ENCODE measurements at regions not wholly inside any gene's neighbourhood (a gene's known extent, or its start where the extent isn't known, plus 50 kb on each side); places are given as distances from the start of the nearest gene placed in this dataset.

DNA sequence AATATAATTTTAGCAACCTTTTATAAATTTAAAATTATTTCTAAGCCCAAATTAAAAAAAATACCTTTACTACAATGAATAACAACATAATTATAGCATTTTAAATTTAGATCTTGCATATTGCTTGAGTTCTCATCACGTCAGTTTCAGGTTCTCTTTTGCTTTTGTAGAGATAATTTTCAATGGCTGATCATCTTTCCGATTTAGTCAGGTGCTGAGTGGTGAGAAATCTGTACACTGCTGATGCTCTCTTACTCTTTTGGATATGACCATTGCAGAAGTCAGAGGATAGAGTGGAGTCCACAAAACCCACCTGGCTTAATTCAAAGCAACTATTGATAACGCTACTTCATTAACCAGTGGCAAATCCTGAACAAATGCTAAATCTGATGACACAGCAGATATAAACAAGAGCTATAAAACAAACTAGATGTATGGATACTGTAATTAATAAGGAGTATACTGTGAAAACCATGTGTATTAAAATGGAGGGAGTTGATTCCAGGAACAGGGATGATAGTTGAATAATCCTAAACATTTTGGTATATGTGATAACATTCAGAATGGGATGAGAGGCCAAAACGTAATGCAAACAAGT lies 394.8 kb downstream of the CSNK1G3 start:
- Histone ChIP-seq H3K27me3 (no peaks in the 10 kb centered on the region), H3K9ac (ENCODE audit: low read depth in 2 of 2, low read length in 2 of 2) (no peak overlapping the region), H3K36me3 (no peaks in the 10 kb centered on the region), H3K4me3 (no peak overlapping the region), H3K27ac (no peak overlapping the region), H3K9me3 (no peaks in the 10 kb centered on the region), H3K4me1 (no peaks in the 10 kb centered on the region)
- DNase-seq = no peak
- intact Hi-C loops (cut with DNase I) = no loop called here
- TF ChIP-seq, protein P1, sequence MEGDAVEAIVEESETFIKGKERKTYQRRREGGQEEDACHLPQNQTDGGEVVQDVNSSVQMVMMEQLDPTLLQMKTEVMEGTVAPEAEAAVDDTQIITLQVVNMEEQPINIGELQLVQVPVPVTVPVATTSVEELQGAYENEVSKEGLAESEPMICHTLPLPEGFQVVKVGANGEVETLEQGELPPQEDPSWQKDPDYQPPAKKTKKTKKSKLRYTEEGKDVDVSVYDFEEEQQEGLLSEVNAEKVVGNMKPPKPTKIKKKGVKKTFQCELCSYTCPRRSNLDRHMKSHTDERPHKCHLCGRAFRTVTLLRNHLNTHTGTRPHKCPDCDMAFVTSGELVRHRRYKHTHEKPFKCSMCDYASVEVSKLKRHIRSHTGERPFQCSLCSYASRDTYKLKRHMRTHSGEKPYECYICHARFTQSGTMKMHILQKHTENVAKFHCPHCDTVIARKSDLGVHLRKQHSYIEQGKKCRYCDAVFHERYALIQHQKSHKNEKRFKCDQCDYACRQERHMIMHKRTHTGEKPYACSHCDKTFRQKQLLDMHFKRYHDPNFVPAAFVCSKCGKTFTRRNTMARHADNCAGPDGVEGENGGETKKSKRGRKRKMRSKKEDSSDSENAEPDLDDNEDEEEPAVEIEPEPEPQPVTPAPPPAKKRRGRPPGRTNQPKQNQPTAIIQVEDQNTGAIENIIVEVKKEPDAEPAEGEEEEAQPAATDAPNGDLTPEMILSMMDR (IDR thresholded peaks at IDR 0.05) = no peak

DNA sequence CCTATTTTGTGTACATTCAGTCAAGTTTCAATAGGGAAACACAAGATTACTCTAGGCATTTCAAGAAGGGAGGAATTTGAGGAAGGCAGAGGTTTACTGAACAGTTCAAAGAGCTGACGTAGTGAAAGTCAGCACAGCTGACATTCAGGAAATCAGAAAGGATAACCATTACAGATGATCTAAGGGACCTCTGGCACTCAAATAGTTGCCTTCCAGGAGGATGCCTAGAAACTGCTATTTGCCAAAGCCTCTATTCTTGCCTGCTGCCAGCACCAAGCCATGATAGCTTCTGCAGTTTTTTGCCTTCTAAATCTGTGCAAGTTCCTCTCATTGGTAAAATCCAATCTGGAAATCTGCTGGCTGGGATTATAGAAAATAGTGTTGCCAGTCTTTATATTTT lies 373.1 kb downstream of the CSNK1G3 start:
- no peak overlapping the region for H3K4me3 ChIP-seq
- no peak overlapping the region for H3K27ac ChIP-seq
- TF ChIP-seq, protein P1 (IDR thresholded peaks at IDR 0.05) = no peak
- H3K36me3 ChIP-seq = no peaks in the 10 kb centered on the region
- H3K4me1 ChIP-seq = no peaks in the 10 kb centered on the region
- no peaks in the 10 kb centered on the region for H3K27me3 ChIP-seq
- H3K9me3 ChIP-seq = no peaks in the 10 kb centered on the region
- H3K9ac ChIP-seq (ENCODE audit: low read depth in 2 of 2, low read length in 2 of 2) = no peak overlapping the region
- no peak for DNase-seq
- intact Hi-C loops (cut with DNase I) = no loop called here

DNA sequence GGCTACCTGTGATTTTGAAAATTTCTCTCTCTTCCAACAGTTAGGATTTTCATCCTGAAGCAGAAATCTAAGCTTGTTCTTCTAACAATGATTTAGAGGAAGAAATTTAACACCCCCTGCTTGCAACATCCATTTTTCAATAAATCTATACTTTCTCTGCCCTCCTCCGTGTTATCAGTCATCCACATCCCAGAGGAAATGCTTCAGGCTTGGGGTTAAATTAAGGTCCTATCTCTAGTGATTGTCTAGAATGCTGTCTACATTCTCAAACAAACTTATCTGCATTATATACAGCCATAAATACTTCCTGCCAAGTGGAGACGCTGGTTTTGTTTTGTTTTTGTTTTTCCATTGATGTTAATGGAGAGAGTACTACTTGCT lies 371.0 kb downstream of the CSNK1G3 start:
- no peak overlapping the region for H3K4me3 ChIP-seq
- TF ChIP-seq, protein P1 (IDR thresholded peaks at IDR 0.05) = no peak
- H3K27me3 ChIP-seq = no peaks in the 10 kb centered on the region
- H3K9ac ChIP-seq (ENCODE audit: low read depth in 2 of 2, low read length in 2 of 2) = no peak overlapping the region
- no peak for DNase-seq
- intact Hi-C loops (cut with DNase I) = no loop called here
- H3K4me1 ChIP-seq = no peaks in the 10 kb centered on the region
- H3K36me3 ChIP-seq = no peaks in the 10 kb centered on the region
- no peaks in the 10 kb centered on the region for H3K9me3 ChIP-seq
- H3K27ac ChIP-seq = no peak overlapping the region

DNA sequence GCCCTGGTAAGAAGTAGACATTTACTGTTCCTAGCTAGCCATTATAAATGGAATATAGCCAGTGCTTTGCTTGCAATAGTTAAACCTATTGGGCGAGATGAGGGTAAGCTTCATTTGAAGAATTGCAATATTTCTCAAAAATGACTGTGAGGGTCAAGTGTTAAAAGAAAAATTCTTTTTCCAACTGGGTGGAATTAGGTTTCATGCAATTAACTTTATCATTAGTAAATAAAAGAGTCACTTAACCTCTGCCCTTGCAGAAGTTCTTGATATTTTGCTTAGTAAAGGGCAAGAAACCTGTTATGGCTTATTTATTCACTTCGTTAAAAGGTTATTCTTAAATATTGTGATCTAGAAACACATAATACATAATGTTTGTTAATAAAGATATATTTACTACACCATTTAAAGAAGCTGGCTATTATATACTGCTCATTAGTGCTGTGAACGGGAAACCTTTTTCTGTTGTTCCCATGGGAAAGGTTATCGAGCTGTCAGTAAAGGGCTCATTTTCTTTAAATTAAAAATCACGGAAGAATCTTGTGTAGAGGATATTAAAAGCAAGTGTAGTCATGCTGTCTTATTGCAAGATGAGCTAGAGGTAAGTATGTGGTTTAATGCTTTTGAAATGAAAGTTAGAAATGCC lies 370.5 kb downstream of the CSNK1G3 start:
- no peak overlapping the region for H3K4me3 ChIP-seq
- intact Hi-C loops (cut with DNase I) = no loop called here
- H3K9ac ChIP-seq (ENCODE audit: low read depth in 2 of 2, low read length in 2 of 2) = no peak overlapping the region
- no peaks in the 10 kb centered on the region for H3K27me3 ChIP-seq
- H3K27ac ChIP-seq = no peak overlapping the region
- DNase-seq = no peak
- no peaks in the 10 kb centered on the region for H3K4me1 ChIP-seq
- H3K36me3 ChIP-seq = no peaks in the 10 kb centered on the region
- TF ChIP-seq, protein P1 (IDR thresholded peaks at IDR 0.05) = no peak
- no peaks in the 10 kb centered on the region for H3K9me3 ChIP-seq

DNA sequence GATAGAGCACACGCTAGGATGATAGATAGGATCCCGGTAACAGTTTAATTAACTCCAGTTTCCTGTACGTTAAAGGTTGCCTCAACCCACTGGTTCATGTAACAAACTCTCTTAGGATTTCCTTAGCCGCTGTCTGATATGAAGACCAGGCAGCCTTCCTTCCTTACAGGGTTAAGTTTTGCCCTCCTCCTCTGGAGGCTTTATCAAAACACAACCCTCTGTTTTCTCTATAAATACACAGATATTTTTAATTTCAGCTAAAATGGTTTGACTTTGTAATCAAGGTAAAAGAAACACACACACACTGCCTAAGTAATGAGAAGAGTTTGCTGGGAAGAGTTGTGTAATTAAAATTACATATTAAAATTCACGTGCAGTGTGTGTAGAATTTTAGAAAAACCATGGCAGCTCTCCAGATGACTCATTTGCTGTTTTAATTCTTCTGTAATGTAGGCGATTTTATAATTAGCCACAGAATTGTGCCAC lies 369.8 kb downstream of the CSNK1G3 start:
- intact Hi-C loops (cut with DNase I) = no loop called here
- Histone ChIP-seq H3K36me3 (no peaks in the 10 kb centered on the region), H3K4me1 (no peaks in the 10 kb centered on the region), H3K27me3 (no peaks in the 10 kb centered on the region), H3K9me3 (no peaks in the 10 kb centered on the region), H3K4me3 (no peak overlapping the region), H3K27ac (no peak overlapping the region), H3K9ac (ENCODE audit: low read depth in 2 of 2, low read length in 2 of 2) (no peak overlapping the region)
- TF ChIP-seq, protein P1 (IDR thresholded peaks at IDR 0.05) = no peak
- DNase-seq = no peak

All from colonic mucosa (tissue), 4 donors.